Endothelial cell of umbilical vein (primary cell): ENCODE measurements at regions not wholly inside any gene's neighbourhood (a gene's known extent, or its start where the extent isn't known, plus 50 kb on each side); places are given as distances from the start of the nearest gene placed in this dataset.

ENCODE experiments used
- BruUV-seq: library from RNA; stranded (reverse); fragments of 400-500 nt; replicated peaks from 2 replicates; lab custom pipeline; 2021; lab: Mats Ljungman, UMichigan
- CTCF ChIA-PET: fragments of 300-600, 350-600 bp; sonication (Branson Sonifier 250); formaldehyde crosslinking; loops from one replicate; lab custom pipeline; 2021; ENCODE audit warnings: antibody characterized with exemption, inconsistent platforms; lab: Charles Lee
- POLR2A ChIA-PET: fragments of 300-600, 350-600 bp; sonication (Branson Sonifier 250); formaldehyde crosslinking; loops from one replicate; lab custom pipeline; 2021; ENCODE audit warnings: antibody characterized with exemption, inconsistent platforms; lab: Charles Lee
- DNase-seq: peaks from one replicate; pipeline ENCODE4 v3.0.0-alpha.2; 2011; ENCODE audit warnings: low read depth, low spot score
- FAIRE-seq: peaks from 2 replicates; lab custom pipeline; 2011; peaks lifted over from hg19 to GRCh38; lab: Jason Lieb, UNC
- H2AFZ ChIP-seq: 2 replicates; pipeline ENCODE4 v1.6.0; 2012; ENCODE audit warnings: low read depth, low read length, control low read depth, inconsistent platforms
- H3K27ac ChIP-seq: 2 replicates; pipeline ENCODE4 v1.5.1; 2011; ENCODE audit warnings: low read depth, mild to moderate bottlenecking, control low read depth, low read length, moderate library complexity; ENCODE audit not compliant: insufficient read depth
- H3K27me3 ChIP-seq, 2 experiments: 2 replicates each; pipeline versions ENCODE4 v1.6.0 to v1.6.1; 2011; ENCODE audit warnings: low read length in 2 of 2, mixed read lengths in 1 of 2; ENCODE audit not compliant: control insufficient read depth in 2 of 2, insufficient read depth in 2 of 2
- H3K36me3 ChIP-seq, 2 experiments: 2 replicates in 1 of 2; 3 replicates in 1 of 2; pipeline ENCODE4 v1.5.1; 2011; ENCODE audit warnings: low read length in 2 of 2, mild to moderate bottlenecking in 1 of 2, moderate library complexity in 1 of 2; ENCODE audit not compliant: control insufficient read depth in 2 of 2, insufficient read depth in 2 of 2; ENCODE audit errors: extremely low read depth in 1 of 2
- H3K4me1 ChIP-seq: 3 replicates; pipeline ENCODE4 v1.5.1; 2011; ENCODE audit warnings: mild to moderate bottlenecking, low read length; ENCODE audit not compliant: control insufficient read depth, insufficient read depth; ENCODE audit errors: extremely low read depth
- H3K4me2 ChIP-seq: 2 replicates; pipeline ENCODE4 v1.6.1; 2011; ENCODE audit warnings: low read length, control low read depth, mixed read lengths; ENCODE audit not compliant: insufficient read depth
- H3K4me3 ChIP-seq, 3 experiments: fragments of 200-600 bp in 1 of 3; sonication (generic), shearing (Covaris generic) in 1 of 3; replicated peaks in 1 of 3; 2 replicates each; pipeline ENCODE4 v1.5.1; 2011 to 2016; ENCODE audit warnings: control low read depth in 3 of 3, low read length in 3 of 3, mild to moderate bottlenecking in 2 of 3, inconsistent platforms in 1 of 3, low read depth in 1 of 3, moderate library complexity in 1 of 3; ENCODE audit not compliant: insufficient read depth in 1 of 3
- H3K79me2 ChIP-seq: 2 replicates; pipeline ENCODE4 v1.6.0; 2012; ENCODE audit warnings: low read length, inconsistent platforms; ENCODE audit not compliant: control insufficient read depth, insufficient read depth
- H3K9ac ChIP-seq: replicated peaks from 2 replicates; pipeline ENCODE3; 2011; ENCODE audit warnings: low read length, control low read depth; ENCODE audit not compliant: insufficient read depth; ENCODE audit errors: extremely low read depth
- H3K9me1 ChIP-seq: replicated peaks from 3 replicates; pipeline ENCODE4 v1.6.0; 2011; ENCODE audit warnings: mild to moderate bottlenecking, low read length; ENCODE audit not compliant: control insufficient read depth, insufficient read depth; ENCODE audit errors: extremely low read depth
- H3K9me3 ChIP-seq: replicated peaks from 2 replicates; pipeline ENCODE4 v1.5.1; 2012; ENCODE audit warnings: low read length, inconsistent platforms; ENCODE audit not compliant: control insufficient read depth, insufficient read depth
- H4K20me1 ChIP-seq: replicated peaks from 2 replicates; pipeline ENCODE3; 2011; ENCODE audit warnings: mild to moderate bottlenecking, low read length; ENCODE audit not compliant: control insufficient read depth, insufficient read depth; ENCODE audit errors: extremely low read depth
- EZH2 ChIP-seq: IDR thresholded peaks from 2 replicates; pipeline ENCODE4 v1.6.1; 2012; ENCODE audit warnings: borderline replicate concordance, low read depth, mild to moderate bottlenecking, moderate library complexity, low read length, inconsistent platforms; ENCODE audit not compliant: severe bottlenecking
- MYC ChIP-seq: IDR thresholded peaks from one replicate; pipeline ENCODE4 v1.6.1; 2011; ENCODE audit warnings: mild to moderate bottlenecking, low read depth, low read length
- POLR2A ChIP-seq: IDR thresholded peaks from 2 replicates; pipeline ENCODE4 v1.6.1; 2012; ENCODE audit warnings: low read depth, mild to moderate bottlenecking, control low read depth, low read length
- POLR2AphosphoS5 ChIP-seq: IDR thresholded peaks from 2 replicates; pipeline ENCODE4 v1.6.1; 2012; ENCODE audit warnings: low read depth, mild to moderate bottlenecking, control low read depth, low read length, moderate library complexity; ENCODE audit not compliant: insufficient read depth
- dilution Hi-C: fragments of 300-500 bp; cut with MboI; formaldehyde crosslinking; loops from one replicate; pipeline ENCODE4 v1.15.0; 2019; ENCODE audit warnings: low sequenced_read_pairs; ENCODE audit not compliant: extremely low pct_ligation_motif_present
- intact Hi-C: fragments of 100-400 bp; cut with micrococcal nuclease; formaldehyde crosslinking; loops from one replicate; pipeline ENCODE4 v1.10.0; 2022
- TF ChIP-seq, protein P1 (sequence below), 2 donors: IDR thresholded peaks; 1 replicate in 1 of 2; 2 replicates in 1 of 2; pipeline ENCODE4 v1.5.1; 2011; ENCODE audit warnings: low read length in 2 of 2, mild to moderate bottlenecking in 2 of 2, moderate library complexity in 2 of 2, control low read depth in 1 of 2, inconsistent platforms in 1 of 2, low read depth in 1 of 2; ENCODE audit not compliant: insufficient read depth in 1 of 2; ENCODE audit errors: extremely low read depth in 1 of 2

GRCh38 chr11:133619973-133620372 is 87.7 kb upstream of the OPCML start:
- Histone ChIP-seq H3K4me3 (no peak overlapping the region), H3K4me2 (no peak overlapping the region), H3K79me2 (no peaks in the 10 kb centered on the region), H3K9me3 (peaks cover 4% of the 10 kb centered on the region), H2AFZ (no peak overlapping the region), H3K27me3 (no peaks in the 10 kb centered on the region), H3K36me3 (no peaks in the 10 kb centered on the region), H4K20me1 (no peaks in the 10 kb centered on the region), H3K9ac (no peak overlapping the region), H3K27ac (no peak overlapping the region), H3K9me1 (no peaks in the 10 kb centered on the region), H3K4me1 (no peaks in the 10 kb centered on the region)
- ChIA-PET CTCF (no interaction called here), POLR2A (no interaction called here)
- no peak for DNase-seq
- BruUV-seq: no TSS peak
- dilution Hi-C loops: no loop called here
- intact Hi-C loops: no loop called here
- TF ChIP-seq MYC: no peak
- TF ChIP-seq EZH2: no peak
- no peak for TF ChIP-seq POLR2A
- no peak for TF ChIP-seq POLR2AphosphoS5
- TF ChIP-seq, protein P1, sequence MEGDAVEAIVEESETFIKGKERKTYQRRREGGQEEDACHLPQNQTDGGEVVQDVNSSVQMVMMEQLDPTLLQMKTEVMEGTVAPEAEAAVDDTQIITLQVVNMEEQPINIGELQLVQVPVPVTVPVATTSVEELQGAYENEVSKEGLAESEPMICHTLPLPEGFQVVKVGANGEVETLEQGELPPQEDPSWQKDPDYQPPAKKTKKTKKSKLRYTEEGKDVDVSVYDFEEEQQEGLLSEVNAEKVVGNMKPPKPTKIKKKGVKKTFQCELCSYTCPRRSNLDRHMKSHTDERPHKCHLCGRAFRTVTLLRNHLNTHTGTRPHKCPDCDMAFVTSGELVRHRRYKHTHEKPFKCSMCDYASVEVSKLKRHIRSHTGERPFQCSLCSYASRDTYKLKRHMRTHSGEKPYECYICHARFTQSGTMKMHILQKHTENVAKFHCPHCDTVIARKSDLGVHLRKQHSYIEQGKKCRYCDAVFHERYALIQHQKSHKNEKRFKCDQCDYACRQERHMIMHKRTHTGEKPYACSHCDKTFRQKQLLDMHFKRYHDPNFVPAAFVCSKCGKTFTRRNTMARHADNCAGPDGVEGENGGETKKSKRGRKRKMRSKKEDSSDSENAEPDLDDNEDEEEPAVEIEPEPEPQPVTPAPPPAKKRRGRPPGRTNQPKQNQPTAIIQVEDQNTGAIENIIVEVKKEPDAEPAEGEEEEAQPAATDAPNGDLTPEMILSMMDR (IDR thresholded peaks at IDR 0.05; ENCODE audit: extremely low read depth in 1 of 2, insufficient read depth in 1 of 2, low read depth in 1 of 2, low read length in 2 of 2): no peak
- FAIRE-seq: no peak

GRCh38 chr11:133619397-133619796 is 87.1 kb upstream of the OPCML start:
- Histone ChIP-seq H3K27me3 (no peaks in the 10 kb centered on the region), H3K4me2 (no peak overlapping the region), H3K9ac (no peak overlapping the region), H2AFZ (no peak overlapping the region), H3K27ac (no peak overlapping the region), H3K36me3 (no peaks in the 10 kb centered on the region), H3K9me3 (peaks cover 3% of the 10 kb centered on the region), H3K9me1 (no peaks in the 10 kb centered on the region), H4K20me1 (no peaks in the 10 kb centered on the region), H3K4me3 (no peak overlapping the region), H3K4me1 (no peaks in the 10 kb centered on the region), H3K79me2 (no peaks in the 10 kb centered on the region)
- intact Hi-C loops (no loop called here), dilution Hi-C loops (no loop called here)
- no peak for TF ChIP-seq POLR2A
- no peak for TF ChIP-seq POLR2AphosphoS5
- POLR2A ChIA-PET: no interaction called here
- DNase-seq (no peak), FAIRE-seq (no peak)
- CTCF ChIA-PET: no interaction called here
- BruUV-seq: no TSS peak
